HepG2 (cell line): ENCODE measurements at regions not wholly inside any gene's neighbourhood (a gene's known extent, or its start where the extent isn't known, plus 50 kb on each side); places are given as distances from the start of the nearest gene placed in this dataset.

Experiments used
- ATAC-seq: fragments of 200-7000 bp; cut with Tn5 transposase; 3 replicates; pipeline ENCODE4 v1.9.1; 2020; ENCODE audit warnings: mild to moderate bottlenecking, moderate library complexity
- BruUV-seq: library from RNA; stranded (reverse); fragments of 400-500 nt; replicated peaks from 2 replicates; lab custom pipeline; 2021; lab: Mats Ljungman, UMichigan
- CTCF ChIA-PET: fragments of 300-600 bp; formaldehyde crosslinking; extraction: SDS; loops from one replicate; lab custom pipeline; 2021; ENCODE audit warnings: low total read pairs, inconsistent platforms, low intra/inter-chr PET ratio; lab: Yijun Ruan, JAX
- POLR2A ChIA-PET: fragments of 350-600 bp; sonication (Branson Sonifier 250); formaldehyde crosslinking; loops from one replicate; lab custom pipeline; 2020; ENCODE audit warnings: antibody characterized with exemption, inconsistent platforms; lab: Yijun Ruan, JAX
- DNase-seq: peaks from one replicate; pipeline ENCODE4 v3.0.0-alpha.2; 2015; ENCODE audit warnings: low spot score
- FAIRE-seq: peaks from 3 replicates; lab custom pipeline; 2011; peaks lifted over from hg19 to GRCh38; lab: Jason Lieb, UNC
- H2AFZ ChIP-seq: one replicate; pipeline ENCODE4 v1.6.1; 2011; ENCODE audit warnings: low read length, inconsistent platforms
- H3K27ac ChIP-seq: fragments of 300-600 bp; 3 replicates; pipeline ENCODE4 v1.8.0; 2011; ENCODE audit warnings: mixed run types, mild to moderate bottlenecking, mixed read lengths, low read length, inconsistent platforms; ENCODE audit not compliant: insufficient read depth; ENCODE audit errors: extremely low read length
- H3K27me3 ChIP-seq, 2 experiments: fragments of 200-600 bp in 1 of 2; 2 replicates in 1 of 2; 3 replicates in 1 of 2; pipeline versions ENCODE4 v1.6.0 to v1.8.0; 2011; ENCODE audit warnings: low read length in 2 of 2, mild to moderate bottlenecking in 2 of 2, moderate library complexity in 2 of 2, inconsistent platforms in 1 of 2; ENCODE audit not compliant: insufficient read depth in 2 of 2, control insufficient read depth in 1 of 2
- H3K36me3 ChIP-seq, 2 experiments: fragments of 200-600 bp in 1 of 2; replicated peaks in 1 of 2; 2 replicates in 1 of 2; 3 replicates in 1 of 2; pipeline versions ENCODE4 v1.5.1 to v1.8.0; 2011; ENCODE audit warnings: low read length in 2 of 2, inconsistent platforms in 1 of 2; ENCODE audit not compliant: insufficient read depth in 2 of 2, control insufficient read depth in 1 of 2
- H3K4me1 ChIP-seq: 2 replicates; pipeline ENCODE4 v1.5.1; 2012; ENCODE audit warnings: low read length, inconsistent platforms; ENCODE audit not compliant: insufficient read depth
- H3K4me2 ChIP-seq: 2 replicates; pipeline ENCODE4 v1.6.0; 2011; ENCODE audit warnings: low read depth, low read length, inconsistent platforms
- H3K4me3 ChIP-seq, 3 experiments: fragments of 200-600 bp in 1 of 3; sonication (generic), shearing (Covaris generic) in 1 of 3; replicated peaks in 1 of 3; 2 replicates each; pipeline ENCODE4 v1.5.1; 2011 to 2016; ENCODE audit warnings: low read length in 3 of 3, inconsistent platforms in 2 of 3, low read depth in 2 of 3, mild to moderate bottlenecking in 2 of 3, control low read depth in 1 of 3, mixed read lengths in 1 of 3; ENCODE audit not compliant: insufficient read depth in 1 of 3
- H3K79me2 ChIP-seq: one replicate; pipeline ENCODE4 v1.6.1; 2011; ENCODE audit warnings: low read length, inconsistent platforms; ENCODE audit not compliant: insufficient read depth
- H3K9ac ChIP-seq: 2 replicates; pipeline ENCODE4 v1.6.0; 2011; ENCODE audit warnings: mild to moderate bottlenecking, low read depth, low read length, inconsistent platforms; ENCODE audit not compliant: insufficient read depth
- H3K9me3 ChIP-seq: 2 replicates; pipeline ENCODE4 v1.5.1; 2012; ENCODE audit warnings: mild to moderate bottlenecking, low read length
- H4K20me1 ChIP-seq: 2 replicates; pipeline ENCODE4 v1.6.0; 2011; ENCODE audit warnings: inconsistent platforms, mild to moderate bottlenecking, low read length, moderate library complexity; ENCODE audit not compliant: insufficient read depth
- FOXA3 ChIP-seq: IDR thresholded peaks from 2 replicates; pipeline ENCODE4 v1.6.1; 2016; ENCODE audit warnings: missing genetic modification reagents, missing compliant biosample characterization
- GATAD2A ChIP-seq: IDR thresholded peaks from 2 replicates; pipeline ENCODE4 v1.6.1; 2016
- GZF1 ChIP-seq: sonication (generic); formaldehyde crosslinking; IDR thresholded peaks from 2 replicates; pipeline ENCODE4 v1.5.1; 2020; ENCODE audit warnings: mild to moderate bottlenecking, missing genetic modification reagents
- HDAC6 ChIP-seq: fragments of 200-600 bp; sonication (generic); IDR thresholded peaks from 2 replicates; pipeline ENCODE4 v1.7.0; 2017; ENCODE audit warnings: mild to moderate bottlenecking, antibody characterized with exemption, low read length, low read depth
- HMG20B ChIP-seq: conservative IDR thresholded peaks from 2 replicates; pipeline ENCODE4 v1.6.1; 2016; ENCODE audit warnings: missing genetic modification reagents, missing compliant biosample characterization
- HNF4G ChIP-seq, 2 experiments: sonication (generic) in 1 of 2; formaldehyde crosslinking in 1 of 2; IDR thresholded peaks; 2 replicates each; pipeline versions ENCODE4 v1.4.0 to v1.6.1; 2011 to 2020; ENCODE audit warnings: borderline replicate concordance in 2 of 2, low read depth in 2 of 2, mild to moderate bottlenecking in 2 of 2, low read length in 1 of 2, missing genetic modification reagents in 1 of 2, moderate library complexity in 1 of 2
- KDM5A ChIP-seq: fragments of 200-600 bp; sonication (generic); IDR thresholded peaks from 2 replicates; pipeline ENCODE4 v1.7.0; 2018; ENCODE audit warnings: antibody characterized with exemption, mild to moderate bottlenecking, low read length, borderline replicate concordance
- MTA1 ChIP-seq: sonication (generic); formaldehyde crosslinking; IDR thresholded peaks from 2 replicates; pipeline ENCODE4 v1.4.0; 2020; ENCODE audit warnings: missing genetic modification reagents, mild to moderate bottlenecking, borderline replicate concordance
- PCBP2 ChIP-seq: fragments of 200-400 bp; formaldehyde crosslinking; optimal IDR thresholded peaks from 2 replicates; pipeline ENCODE3; 2018; ENCODE audit warnings: low read length, low read depth; ENCODE audit not compliant: poor library complexity, severe bottlenecking
- SIN3B ChIP-seq: fragments of 150-350 bp; IDR thresholded peaks from 2 replicates; pipeline ENCODE4 v1.6.1; 2014; ENCODE audit warnings: low read length
- ZBTB42 ChIP-seq: sonication (generic); formaldehyde crosslinking; IDR thresholded peaks from 2 replicates; pipeline ENCODE4 v1.5.0; 2020; ENCODE audit warnings: mild to moderate bottlenecking, missing genetic modification reagents
- ZNF17 ChIP-seq: sonication (generic); formaldehyde crosslinking; IDR thresholded peaks from 2 replicates; pipeline ENCODE4 v1.5.0; 2020; ENCODE audit warnings: mild to moderate bottlenecking, missing genetic modification reagents
- ZNF282 ChIP-seq: fragments of 450-650 bp; IDR thresholded peaks from 2 replicates; pipeline ENCODE4 v1.6.1; 2018; ENCODE audit not compliant: partially characterized antibody
- ZNF768 ChIP-seq: sonication (generic); formaldehyde crosslinking; IDR thresholded peaks from 2 replicates; pipeline ENCODE4 v1.4.0; 2020; ENCODE audit warnings: missing genetic modification reagents
- ZNF83 ChIP-seq: sonication (generic); formaldehyde crosslinking; IDR thresholded peaks from 2 replicates; pipeline ENCODE4 v1.4.0; 2020; ENCODE audit warnings: missing genetic modification reagents, mild to moderate bottlenecking, borderline replicate concordance
- in situ Hi-C: cut with HindIII; loops from 2 replicates; pipeline ENCODE4 v1.10.0; 2017; ENCODE audit warnings: low pct_unique_long_range_greater_than_20kb; ENCODE audit not compliant: extremely low pct_ligation_motif_present
- intact Hi-C: fragments of 100-400 bp; cut with micrococcal nuclease; formaldehyde crosslinking; loops from one replicate; pipeline ENCODE4 v1.10.0; 2022; ENCODE audit not compliant: unreplicated experiment
- TF ChIP-seq, protein P1 (sequence below): sonication (generic); formaldehyde crosslinking; IDR thresholded peaks from 2 replicates; pipeline ENCODE4 v1.4.0; 2020; ENCODE audit warnings: mild to moderate bottlenecking, missing genetic modification reagents, borderline replicate concordance
- TF ChIP-seq, protein P2 (sequence below): sonication (generic); formaldehyde crosslinking; IDR thresholded peaks from 2 replicates; pipeline ENCODE4 v1.4.0; 2020; ENCODE audit warnings: missing genetic modification reagents, mild to moderate bottlenecking, borderline replicate concordance
- TF ChIP-seq, protein P3 (sequence below): IDR thresholded peaks from 2 replicates; pipeline ENCODE4 v1.6.1; 2016; ENCODE audit warnings: low read depth, missing genetic modification reagents, missing compliant biosample characterization

DNA sequence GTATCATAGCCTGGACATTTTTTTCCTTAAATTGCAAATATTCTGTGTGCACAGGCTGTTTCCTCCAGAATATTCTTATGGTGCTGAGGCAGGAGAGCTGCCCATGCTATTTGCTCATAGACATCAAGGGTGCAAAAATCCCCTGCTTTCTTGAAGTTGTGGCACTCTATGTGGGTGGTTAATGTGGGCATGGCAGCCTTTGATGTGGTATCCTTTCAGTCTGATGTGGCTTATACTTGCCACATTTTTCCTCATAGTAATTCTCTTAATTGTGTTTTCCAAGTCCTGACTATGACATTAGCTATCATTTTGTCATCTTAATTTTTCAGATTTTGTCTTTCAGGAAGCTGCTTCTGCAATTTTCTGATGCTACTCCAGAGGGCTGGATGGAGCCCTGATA lies 353.3 kb downstream of the YTHDC2 start:
- Histone ChIP-seq H3K27me3 (no peaks in the 10 kb centered on the region; a peak in 1 of 5 replicates), H4K20me1 (no peaks in the 10 kb centered on the region), H2AFZ (no peak overlapping the region), H3K27ac (no peak overlapping the region), H3K9ac (no peak overlapping the region), H3K36me3 (no peaks in the 10 kb centered on the region), H3K4me3 (no peak overlapping the region), H3K4me2 (no peak overlapping the region), H3K9me3 (no peaks in the 10 kb centered on the region), H3K79me2 (no peaks in the 10 kb centered on the region), H3K4me1 (no peaks in the 10 kb centered on the region)
- no TSS peak for BruUV-seq
- TF ChIP-seq ZNF83 (CRISPR knock-in tag) (no peak), HNF4G (IDR thresholded peaks at IDR 0.05; ENCODE audit: borderline replicate concordance, low read depth, low read length) (no peak), HNF4G (CRISPR knock-in tag; IDR thresholded peaks at IDR 0.05; ENCODE audit: borderline replicate concordance, low read depth) (no peak), ZNF768 (CRISPR knock-in tag) (no peak), FOXA3 (CRISPR knock-in tag) (no peak), HDAC6 (no peak), ZBTB42 (CRISPR knock-in tag) (no peak), GZF1 (no peak), SIN3B (no peak), KDM5A (no peak), GATAD2A (CRISPR knock-in tag) (no peak), ZNF282 (no peak), PCBP2 (no peak), HMG20B (no peak), ZNF17 (CRISPR knock-in tag) (no peak), MTA1 (no peak)
- TF ChIP-seq, protein P1, sequence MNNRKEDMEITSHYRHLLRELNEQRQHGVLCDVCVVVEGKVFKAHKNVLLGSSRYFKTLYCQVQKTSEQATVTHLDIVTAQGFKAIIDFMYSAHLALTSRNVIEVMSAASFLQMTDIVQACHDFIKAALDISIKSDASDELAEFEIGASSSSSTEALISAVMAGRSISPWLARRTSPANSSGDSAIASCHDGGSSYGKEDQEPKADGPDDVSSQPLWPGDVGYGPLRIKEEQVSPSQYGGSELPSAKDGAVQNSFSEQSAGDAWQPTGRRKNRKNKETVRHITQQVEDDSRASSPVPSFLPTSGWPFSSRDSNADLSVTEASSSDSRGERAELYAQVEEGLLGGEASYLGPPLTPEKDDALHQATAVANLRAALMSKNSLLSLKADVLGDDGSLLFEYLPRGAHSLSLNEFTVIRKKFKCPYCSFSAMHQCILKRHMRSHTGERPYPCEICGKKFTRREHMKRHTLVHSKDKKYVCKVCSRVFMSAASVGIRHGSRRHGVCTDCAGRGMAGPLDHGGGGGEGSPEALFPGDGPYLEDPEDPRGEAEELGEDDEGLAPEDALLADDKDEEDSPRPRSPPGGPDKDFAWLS (CRISPR knock-in tag) = no peak
- TF ChIP-seq, protein P2, sequence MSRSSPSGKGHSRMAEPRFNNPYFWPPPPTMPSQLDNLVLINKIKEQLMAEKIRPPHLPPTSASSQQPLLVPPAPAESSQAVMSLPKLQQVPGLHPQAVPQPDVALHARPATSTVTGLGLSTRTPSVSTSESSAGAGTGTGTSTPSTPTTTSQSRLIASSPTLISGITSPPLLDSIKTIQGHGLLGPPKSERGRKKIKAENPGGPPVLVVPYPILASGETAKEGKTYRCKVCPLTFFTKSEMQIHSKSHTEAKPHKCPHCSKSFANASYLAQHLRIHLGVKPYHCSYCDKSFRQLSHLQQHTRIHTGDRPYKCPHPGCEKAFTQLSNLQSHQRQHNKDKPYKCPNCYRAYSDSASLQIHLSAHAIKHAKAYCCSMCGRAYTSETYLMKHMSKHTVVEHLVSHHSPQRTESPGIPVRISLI (CRISPR knock-in tag) = no peak
- TF ChIP-seq, protein P3, sequence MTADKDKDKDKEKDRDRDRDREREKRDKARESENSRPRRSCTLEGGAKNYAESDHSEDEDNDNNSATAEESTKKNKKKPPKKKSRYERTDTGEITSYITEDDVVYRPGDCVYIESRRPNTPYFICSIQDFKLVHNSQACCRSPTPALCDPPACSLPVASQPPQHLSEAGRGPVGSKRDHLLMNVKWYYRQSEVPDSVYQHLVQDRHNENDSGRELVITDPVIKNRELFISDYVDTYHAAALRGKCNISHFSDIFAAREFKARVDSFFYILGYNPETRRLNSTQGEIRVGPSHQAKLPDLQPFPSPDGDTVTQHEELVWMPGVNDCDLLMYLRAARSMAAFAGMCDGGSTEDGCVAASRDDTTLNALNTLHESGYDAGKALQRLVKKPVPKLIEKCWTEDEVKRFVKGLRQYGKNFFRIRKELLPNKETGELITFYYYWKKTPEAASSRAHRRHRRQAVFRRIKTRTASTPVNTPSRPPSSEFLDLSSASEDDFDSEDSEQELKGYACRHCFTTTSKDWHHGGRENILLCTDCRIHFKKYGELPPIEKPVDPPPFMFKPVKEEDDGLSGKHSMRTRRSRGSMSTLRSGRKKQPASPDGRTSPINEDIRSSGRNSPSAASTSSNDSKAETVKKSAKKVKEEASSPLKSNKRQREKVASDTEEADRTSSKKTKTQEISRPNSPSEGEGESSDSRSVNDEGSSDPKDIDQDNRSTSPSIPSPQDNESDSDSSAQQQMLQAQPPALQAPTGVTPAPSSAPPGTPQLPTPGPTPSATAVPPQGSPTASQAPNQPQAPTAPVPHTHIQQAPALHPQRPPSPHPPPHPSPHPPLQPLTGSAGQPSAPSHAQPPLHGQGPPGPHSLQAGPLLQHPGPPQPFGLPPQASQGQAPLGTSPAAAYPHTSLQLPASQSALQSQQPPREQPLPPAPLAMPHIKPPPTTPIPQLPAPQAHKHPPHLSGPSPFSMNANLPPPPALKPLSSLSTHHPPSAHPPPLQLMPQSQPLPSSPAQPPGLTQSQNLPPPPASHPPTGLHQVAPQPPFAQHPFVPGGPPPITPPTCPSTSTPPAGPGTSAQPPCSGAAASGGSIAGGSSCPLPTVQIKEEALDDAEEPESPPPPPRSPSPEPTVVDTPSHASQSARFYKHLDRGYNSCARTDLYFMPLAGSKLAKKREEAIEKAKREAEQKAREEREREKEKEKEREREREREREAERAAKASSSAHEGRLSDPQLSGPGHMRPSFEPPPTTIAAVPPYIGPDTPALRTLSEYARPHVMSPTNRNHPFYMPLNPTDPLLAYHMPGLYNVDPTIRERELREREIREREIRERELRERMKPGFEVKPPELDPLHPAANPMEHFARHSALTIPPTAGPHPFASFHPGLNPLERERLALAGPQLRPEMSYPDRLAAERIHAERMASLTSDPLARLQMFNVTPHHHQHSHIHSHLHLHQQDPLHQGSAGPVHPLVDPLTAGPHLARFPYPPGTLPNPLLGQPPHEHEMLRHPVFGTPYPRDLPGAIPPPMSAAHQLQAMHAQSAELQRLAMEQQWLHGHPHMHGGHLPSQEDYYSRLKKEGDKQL (CRISPR knock-in tag) = no peak
- CTCF ChIA-PET = no interaction called here
- intact Hi-C loops (no loop called here), in situ Hi-C loops (no loop called here)
- FAIRE-seq = no peak
- no peak for DNase-seq
- ATAC-seq = no peak
- POLR2A ChIA-PET = no interaction called here
